RWPE1 (cell line): ENCODE measurements at regions not wholly inside any gene's neighbourhood (a gene's known extent, or its start where the extent isn't known, plus 50 kb on each side); places are given as distances from the start of the nearest gene placed in this dataset.
"Not testable (repeated sequence)": the region's sequence is repeated elsewhere in the genome, so short reads cannot be mapped to it uniquely, and the experiment has no call there.

Experiments used
- CTCF ChIA-PET: fragments of 350-600 bp; sonication (Branson Sonifier 250); formaldehyde crosslinking; extraction: SDS; loops from one replicate; lab custom pipeline; 2021; lab: Yijun Ruan, JAX
- POLR2A ChIA-PET: fragments of 400-600 bp; formaldehyde crosslinking; extraction: SDS; loops from one replicate; lab custom pipeline; 2020; ENCODE audit warnings: antibody characterized with exemption; ENCODE audit not compliant: low non-redundant PET; lab: Yijun Ruan, JAX
- DNase-seq: peaks from one replicate; pipeline ENCODE4 v3.0.0; 2012; ENCODE audit warnings: low spot score
- H3K27ac ChIP-seq: fragments of 450-650 bp; 2 replicates; pipeline ENCODE4 v1.5.1; 2017
- TF ChIP-seq, protein P1 (sequence below): fragments of 450-650 bp; conservative IDR thresholded peaks from 2 replicates; pipeline ENCODE4 v1.5.1; 2017; ENCODE audit warnings: low read depth, mild to moderate bottlenecking

DNA sequence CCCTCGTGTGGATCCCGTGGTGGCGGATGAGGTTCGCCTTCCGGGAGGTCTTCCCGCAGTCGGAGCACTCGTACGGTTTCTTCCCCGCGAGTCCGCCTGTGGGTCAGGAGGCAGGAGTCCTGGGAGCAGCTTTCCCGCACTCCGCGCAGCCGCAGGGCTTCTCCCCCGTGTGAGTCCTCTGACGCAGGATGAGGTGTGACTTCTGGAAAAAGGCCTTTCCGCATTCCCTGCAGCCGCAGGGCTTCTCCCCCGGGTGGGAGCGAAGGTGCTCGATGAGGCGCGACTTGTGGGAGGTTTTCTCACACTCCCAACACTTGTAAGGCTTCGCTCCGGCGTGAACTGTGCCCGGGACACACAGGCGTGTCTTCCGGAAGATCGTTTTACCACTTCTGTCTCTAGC is 68.8 kb upstream of the WIPI2 start:
- POLR2A ChIA-PET, H3K27ac ChIP-seq, CTCF ChIA-PET, DNase-seq: not testable (repeated sequence)

GRCh38 chr7:5131238-5131637 is 58.8 kb upstream of the WIPI2 start:
- H3K27ac ChIP-seq, DNase-seq, POLR2A ChIA-PET: not testable (repeated sequence)
- CTCF ChIA-PET: interaction anchor here (0.6 kb wide), 1 partner anchor 35 kb away, joined by 4 read pairs; no protein-coding TSS in a partner anchor

DNA sequence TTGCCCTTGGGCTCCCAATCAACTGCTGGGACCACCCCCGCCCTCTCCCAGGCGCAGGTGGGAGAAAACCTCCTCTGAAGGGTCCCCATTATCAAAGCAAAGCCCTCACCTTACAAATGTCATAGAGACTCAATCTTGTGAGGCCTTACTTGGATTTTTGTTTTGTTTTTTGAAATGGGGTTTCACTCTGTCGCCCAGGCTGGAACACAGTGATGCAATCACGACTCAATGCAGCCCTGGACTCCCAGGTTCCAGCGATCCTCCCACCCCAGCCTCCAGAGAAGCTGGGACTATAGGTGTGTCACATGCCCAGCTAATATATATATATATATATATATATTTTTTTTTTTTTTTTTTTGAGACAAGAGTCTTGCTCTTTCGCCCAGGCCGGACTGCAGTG is 57.5 kb upstream of the WIPI2 start:
- no peak overlapping the region for H3K27ac ChIP-seq
- TF ChIP-seq, protein P1, sequence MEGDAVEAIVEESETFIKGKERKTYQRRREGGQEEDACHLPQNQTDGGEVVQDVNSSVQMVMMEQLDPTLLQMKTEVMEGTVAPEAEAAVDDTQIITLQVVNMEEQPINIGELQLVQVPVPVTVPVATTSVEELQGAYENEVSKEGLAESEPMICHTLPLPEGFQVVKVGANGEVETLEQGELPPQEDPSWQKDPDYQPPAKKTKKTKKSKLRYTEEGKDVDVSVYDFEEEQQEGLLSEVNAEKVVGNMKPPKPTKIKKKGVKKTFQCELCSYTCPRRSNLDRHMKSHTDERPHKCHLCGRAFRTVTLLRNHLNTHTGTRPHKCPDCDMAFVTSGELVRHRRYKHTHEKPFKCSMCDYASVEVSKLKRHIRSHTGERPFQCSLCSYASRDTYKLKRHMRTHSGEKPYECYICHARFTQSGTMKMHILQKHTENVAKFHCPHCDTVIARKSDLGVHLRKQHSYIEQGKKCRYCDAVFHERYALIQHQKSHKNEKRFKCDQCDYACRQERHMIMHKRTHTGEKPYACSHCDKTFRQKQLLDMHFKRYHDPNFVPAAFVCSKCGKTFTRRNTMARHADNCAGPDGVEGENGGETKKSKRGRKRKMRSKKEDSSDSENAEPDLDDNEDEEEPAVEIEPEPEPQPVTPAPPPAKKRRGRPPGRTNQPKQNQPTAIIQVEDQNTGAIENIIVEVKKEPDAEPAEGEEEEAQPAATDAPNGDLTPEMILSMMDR: no peak
- DNase-seq: no peak
- CTCF ChIA-PET: no interaction called here
- POLR2A ChIA-PET: no interaction called here

DNA sequence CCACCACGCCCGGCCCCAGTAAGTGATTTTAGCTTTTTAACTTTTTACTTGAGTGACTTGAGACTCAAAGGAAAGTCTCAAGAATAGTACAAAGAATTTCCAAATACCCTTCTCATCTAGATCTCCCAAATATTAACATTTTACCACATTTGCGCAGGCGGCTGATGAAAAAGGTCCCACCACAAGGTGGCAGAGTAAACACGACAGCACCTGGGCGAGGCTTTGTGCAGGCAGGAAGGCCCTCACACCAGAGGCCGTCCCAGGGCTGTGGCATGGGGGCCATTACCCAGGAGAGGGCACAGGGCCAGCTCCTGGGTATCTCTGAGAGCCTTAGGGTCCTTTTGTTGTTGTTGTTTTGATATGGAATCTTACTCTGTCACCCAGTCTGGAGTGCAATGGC is 50.0 kb upstream of the WIPI2 start:
- H3K27ac ChIP-seq: no peak overlapping the region
- ChIA-PET CTCF (no interaction called here), POLR2A (no interaction called here)
- DNase-seq: no peak
- TF ChIP-seq, protein P1: peak; percentile 19; the same call in 1 of the 2 replicates
